Activated naive CD8-positive, alpha-beta T cell treated with anti-CD3 and anti-CD28 coated beads for 36 hours (primary cell): ENCODE measurements at regions not wholly inside any gene's neighbourhood (a gene's known extent, or its start where the extent isn't known, plus 50 kb on each side); places are given as distances from the start of the nearest gene placed in this dataset.
"Not testable (repeated sequence)": the region's sequence is repeated elsewhere in the genome, so short reads cannot be mapped to it uniquely, and the experiment has no call there.

Experiments
- DNase-seq: peaks from one replicate; pipeline ENCODE4 v3.0.0; 2021
- H3K27ac Mint-ChIP-seq: one replicate; pipeline ENCODE4 v1.8.0; 2022; ENCODE audit warnings: mild to moderate bottlenecking, moderate library complexity, mixed read lengths
- H3K27me3 Mint-ChIP-seq: one replicate; pipeline ENCODE4 v1.8.0; 2022; ENCODE audit warnings: mild to moderate bottlenecking, mixed read lengths
- H3K36me3 Mint-ChIP-seq: one replicate; pipeline ENCODE4 v1.8.0; 2021; ENCODE audit warnings: mild to moderate bottlenecking, mixed read lengths
- H3K4me1 Mint-ChIP-seq: one replicate; pipeline ENCODE4 v1.8.0; 2021; ENCODE audit warnings: mixed read lengths
- H3K4me3 Mint-ChIP-seq: one replicate; pipeline ENCODE4 v1.8.0; 2022; ENCODE audit warnings: mild to moderate bottlenecking, moderate library complexity, mixed read lengths
- H3K9me3 Mint-ChIP-seq: one replicate; pipeline ENCODE4 v1.8.0; 2022; ENCODE audit warnings: mixed read lengths

DNA sequence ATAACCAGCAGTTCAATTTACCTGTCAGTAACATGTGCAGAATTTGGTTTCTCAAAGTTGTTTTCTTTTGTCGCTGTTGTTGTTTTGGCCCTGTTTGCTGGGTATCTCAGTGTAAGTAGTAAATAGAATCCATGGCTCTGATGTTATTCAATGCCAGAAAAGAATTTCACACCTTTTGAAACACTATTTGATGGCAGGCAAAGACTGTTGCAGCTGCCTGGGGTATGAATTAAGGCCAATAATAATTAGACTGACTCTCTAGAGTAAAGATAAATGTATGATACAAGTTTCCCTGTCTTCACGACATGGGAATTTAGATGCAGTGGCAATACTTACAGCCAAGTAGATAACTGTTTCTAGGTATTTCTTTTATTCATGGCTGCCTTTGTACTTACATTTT is 281.4 kb downstream of the CD83 start:
- Mint-ChIP-seq H3K4me3 (no peak overlapping the region), H3K36me3 (no peaks in the 10 kb centered on the region), H3K27me3 (peaks cover 4% of the 10 kb centered on the region), H3K27ac (no peak overlapping the region), H3K9me3 (no peaks in the 10 kb centered on the region), H3K4me1 (no peaks in the 10 kb centered on the region)
- no peak for DNase-seq

DNA sequence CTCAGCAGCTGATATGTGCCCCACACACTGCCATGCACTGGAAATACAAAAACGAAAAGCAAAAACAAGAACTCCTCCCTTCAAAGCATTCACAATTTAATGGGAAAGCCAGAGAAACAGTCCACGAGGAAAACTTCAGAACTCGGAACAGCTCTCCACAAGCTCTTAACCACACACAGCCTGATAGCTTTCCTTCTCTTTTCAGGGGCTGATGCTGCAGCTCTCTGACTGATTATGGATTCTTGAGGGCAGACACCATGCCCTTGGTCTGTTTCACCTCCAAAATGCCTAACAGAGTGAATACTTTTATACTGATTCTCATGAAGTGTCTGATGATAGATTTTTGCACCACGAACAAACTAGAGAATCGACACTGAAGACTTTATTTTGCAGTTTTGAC is 282.1 kb downstream of the CD83 start:
- DNase-seq = no peak
- Mint-ChIP-seq H3K9me3 (no peaks in the 10 kb centered on the region), H3K27me3 (peaks cover 4% of the 10 kb centered on the region), H3K36me3 (no peaks in the 10 kb centered on the region), H3K27ac (no peak overlapping the region), H3K4me1 (no peaks in the 10 kb centered on the region), H3K4me3 (no peak overlapping the region)

- no peaks in the 10 kb centered on the region for H3K36me3 Mint-ChIP-seq
- H3K4me3 Mint-ChIP-seq = no peak overlapping the region
- no peak for DNase-seq
- peaks cover 4% of the 10 kb centered on the region for H3K27me3 Mint-ChIP-seq
- no peaks in the 10 kb centered on the region for H3K9me3 Mint-ChIP-seq
- no peaks in the 10 kb centered on the region for H3K4me1 Mint-ChIP-seq
- H3K27ac Mint-ChIP-seq = no peak overlapping the region
These were observed 283.7 kb downstream of the CD83 start for GRCh38 chr6:14401246-14401645.

DNA sequence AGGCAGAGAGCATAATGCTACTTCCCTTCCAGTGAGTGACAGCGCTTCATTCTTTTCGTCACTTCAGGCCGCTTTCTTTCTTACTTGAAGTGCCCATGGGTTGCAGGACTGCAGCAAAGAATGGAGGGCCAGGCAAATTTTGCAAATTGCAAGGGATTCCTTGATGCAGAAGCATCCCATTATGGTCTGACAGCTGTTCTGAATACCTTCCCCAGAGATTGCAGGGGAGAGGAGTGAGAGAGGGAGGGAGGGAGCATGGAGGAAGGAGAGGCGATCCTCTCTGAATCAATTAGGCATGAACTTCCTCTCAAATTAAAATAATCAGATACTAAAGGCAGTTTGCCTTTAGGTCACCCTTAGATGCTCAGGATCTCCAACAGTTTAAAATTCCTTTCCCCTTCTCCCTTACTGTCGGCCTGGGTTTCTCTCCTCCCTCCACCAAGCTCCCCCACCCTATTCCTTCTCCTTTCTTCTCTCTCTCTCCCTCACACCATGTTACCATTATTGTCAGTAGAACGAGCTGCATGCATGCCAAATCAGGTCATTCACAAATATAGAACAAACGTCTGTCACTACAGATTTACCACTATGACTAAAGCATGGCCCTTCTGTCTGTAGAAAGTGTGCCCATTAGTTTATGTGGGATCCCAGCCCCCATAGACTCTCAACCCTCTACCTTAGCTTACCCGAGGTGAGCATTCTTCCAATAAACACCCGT is 289.2 kb downstream of the CD83 start:
- DNase-seq = no peak
- Mint-ChIP-seq H3K4me3 (no peak overlapping the region), H3K27ac (no peak overlapping the region), H3K4me1 (no peaks in the 10 kb centered on the region), H3K27me3 (no peaks in the 10 kb centered on the region), H3K36me3 (no peaks in the 10 kb centered on the region), H3K9me3 (no peaks in the 10 kb centered on the region)

DNA sequence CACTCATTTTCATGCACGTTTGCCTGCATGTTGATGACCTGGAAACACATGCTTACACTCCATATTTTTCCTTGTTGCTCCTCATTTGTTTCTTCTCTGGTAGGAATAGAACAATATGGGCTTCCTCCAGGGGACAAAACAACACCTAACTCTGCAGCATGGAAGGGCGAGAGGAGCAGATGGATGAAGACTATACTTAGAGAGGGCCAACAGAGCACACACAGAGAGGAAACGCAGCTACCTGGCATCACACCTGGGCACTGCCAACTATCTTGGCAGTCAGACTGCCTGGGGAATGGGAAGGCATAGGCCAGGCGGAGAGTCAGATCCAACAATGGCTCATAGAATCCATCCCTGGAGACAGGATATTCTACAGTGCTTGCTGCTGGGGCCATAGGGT is 290.9 kb downstream of the CD83 start:
- H3K4me3 Mint-ChIP-seq = no peak overlapping the region
- no peaks in the 10 kb centered on the region for H3K9me3 Mint-ChIP-seq
- no peak for DNase-seq
- H3K4me1 Mint-ChIP-seq = no peaks in the 10 kb centered on the region
- H3K27ac Mint-ChIP-seq = no peak overlapping the region
- no peaks in the 10 kb centered on the region for H3K27me3 Mint-ChIP-seq
- no peaks in the 10 kb centered on the region for H3K36me3 Mint-ChIP-seq

GRCh38 chr6:14412026-14412425 is 294.5 kb downstream of the CD83 start:
- Mint-ChIP-seq H3K9me3 (peaks cover 3% of the 10 kb centered on the region), H3K27me3 (no peaks in the 10 kb centered on the region), H3K4me3 (no peak overlapping the region), H3K27ac (no peak overlapping the region), H3K36me3 (no peaks in the 10 kb centered on the region), H3K4me1 (no peaks in the 10 kb centered on the region)
- DNase-seq = no peak

DNA sequence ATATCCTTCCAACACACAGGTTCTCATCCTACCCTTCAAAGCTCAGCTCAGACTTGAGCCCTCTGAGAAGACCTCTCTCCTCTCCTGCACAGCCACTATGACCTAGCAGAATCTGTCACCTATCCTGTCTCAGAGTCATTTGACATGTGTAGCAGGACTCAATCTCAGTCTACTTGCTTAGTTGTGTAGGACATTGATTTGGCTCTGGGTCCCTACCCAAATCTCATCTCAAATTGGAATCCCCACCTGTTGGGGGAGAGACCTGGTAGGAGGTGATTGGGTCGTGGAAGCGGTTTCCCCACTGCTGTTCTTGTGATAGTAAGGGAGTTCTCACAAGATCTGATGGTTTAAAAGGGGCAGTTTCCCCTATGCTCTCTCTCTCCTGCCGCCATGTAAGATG is 297.9 kb downstream of the CD83 start:
- Mint-ChIP-seq H3K27ac (no peak overlapping the region), H3K4me3 (no peak overlapping the region), H3K9me3 (peaks cover 3% of the 10 kb centered on the region), H3K27me3 (no peaks in the 10 kb centered on the region), H3K36me3 (no peaks in the 10 kb centered on the region), H3K4me1 (no peaks in the 10 kb centered on the region)
- DNase-seq = no peak

GRCh38 chr6:14417377-14417776 is 299.8 kb downstream of the CD83 start:
- no peaks in the 10 kb centered on the region for H3K36me3 Mint-ChIP-seq

DNA sequence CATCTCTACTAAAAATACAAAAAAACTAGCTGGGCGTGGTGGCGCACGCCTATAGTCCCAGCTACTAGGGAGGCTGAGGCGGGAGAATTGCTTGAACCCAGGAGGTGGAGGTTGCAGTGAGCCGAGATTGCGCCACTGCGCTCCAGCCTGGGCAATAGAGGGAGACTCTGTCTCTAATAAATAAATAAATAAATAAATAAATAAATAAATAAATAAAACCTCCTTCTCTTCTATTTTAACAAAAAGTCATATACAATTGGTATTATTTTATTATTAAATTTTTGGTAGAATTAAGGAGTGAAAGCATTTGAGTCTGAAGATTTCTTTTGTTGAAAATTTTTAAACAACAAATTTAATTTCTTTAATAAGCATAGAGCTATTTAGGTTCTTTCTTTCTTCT is 301.7 kb downstream of the CD83 start:
- not testable (repeated sequence) for DNase-seq, H3K27ac Mint-ChIP-seq, H3K4me1 Mint-ChIP-seq, H3K9me3 Mint-ChIP-seq, H3K36me3 Mint-ChIP-seq, H3K27me3 Mint-ChIP-seq, H3K4me3 Mint-ChIP-seq

More at GRCh38 chr6:14417377-14417776, 299.8 kb downstream of the CD83 start:
- H3K27me3 Mint-ChIP-seq = no peaks in the 10 kb centered on the region
- H3K4me1 Mint-ChIP-seq = no peaks in the 10 kb centered on the region
- DNase-seq = no peak
- peaks cover 3% of the 10 kb centered on the region for H3K9me3 Mint-ChIP-seq
- H3K4me3 Mint-ChIP-seq = no peak overlapping the region
- no peak overlapping the region for H3K27ac Mint-ChIP-seq

DNA sequence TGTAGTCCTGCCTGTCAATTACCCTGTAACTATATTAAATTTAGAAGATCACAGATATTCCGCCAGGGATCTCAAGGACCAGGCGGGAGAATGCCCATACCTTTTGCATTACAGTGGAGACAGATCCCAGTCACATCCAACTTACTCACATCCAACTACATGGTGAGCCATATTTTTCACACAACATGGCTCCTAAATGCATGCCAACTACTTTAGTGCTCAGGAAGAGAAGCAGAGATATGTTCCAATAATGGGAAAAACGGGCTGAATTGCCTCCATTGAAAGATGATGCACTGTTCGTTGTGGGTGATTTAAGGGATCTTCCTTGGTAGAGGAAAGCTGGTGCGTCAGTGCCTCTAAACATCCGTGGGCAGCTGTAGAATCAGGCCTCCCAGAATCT is 304.5 kb downstream of the CD83 start:
- Mint-ChIP-seq H3K4me1 (peaks cover 5% of the 10 kb centered on the region), H3K4me3 (no peak overlapping the region), H3K36me3 (no peaks in the 10 kb centered on the region), H3K27me3 (no peaks in the 10 kb centered on the region), H3K27ac (no peak overlapping the region), H3K9me3 (no peaks in the 10 kb centered on the region)
- DNase-seq = no peak

DNA sequence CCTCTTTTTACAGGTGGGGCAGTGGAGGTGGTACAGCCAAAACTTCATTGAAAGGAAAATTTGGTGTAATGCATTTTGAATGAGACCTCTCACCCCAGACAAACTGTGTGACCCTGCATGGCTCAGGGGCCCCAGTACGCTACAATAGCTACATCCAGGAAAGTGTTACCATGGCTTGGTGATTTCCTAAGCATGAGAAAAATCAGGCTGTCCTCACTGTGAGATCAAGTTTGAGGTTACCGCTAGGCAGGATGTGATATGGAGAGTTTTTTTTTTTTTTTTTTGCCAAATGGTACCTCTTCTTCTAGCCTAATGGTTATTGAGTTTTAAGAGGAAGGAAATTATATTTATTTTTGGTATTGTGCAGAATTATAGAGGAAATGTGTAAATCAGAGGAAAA is 305.3 kb downstream of the CD83 start:
- no peak overlapping the region for H3K4me3 Mint-ChIP-seq
- H3K4me1 Mint-ChIP-seq = peaks cover 5% of the 10 kb centered on the region
- DNase-seq = no peak

DNA sequence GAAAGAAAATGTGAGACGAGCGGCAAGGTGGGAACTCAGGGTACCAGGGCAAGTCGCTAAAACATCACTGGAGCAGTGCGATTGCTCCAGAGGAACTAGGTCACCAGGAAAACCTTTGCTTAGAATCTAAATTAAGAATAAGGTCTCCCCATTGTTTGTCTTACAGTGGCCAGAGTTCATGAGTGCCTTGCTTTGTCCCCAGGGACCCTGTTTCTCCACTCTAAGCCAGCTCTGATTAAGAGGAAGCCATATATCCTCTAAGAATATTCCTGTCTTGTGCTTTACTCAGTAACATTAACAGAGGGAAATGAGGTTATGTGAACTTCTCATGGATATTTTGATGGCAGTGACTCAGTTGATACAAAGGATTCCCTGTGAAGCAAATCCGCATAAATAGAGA is 305.8 kb downstream of the CD83 start:
- Mint-ChIP-seq H3K36me3 (no peaks in the 10 kb centered on the region), H3K9me3 (no peaks in the 10 kb centered on the region), H3K4me1 (peaks cover 5% of the 10 kb centered on the region), H3K27me3 (no peaks in the 10 kb centered on the region), H3K27ac (no peak overlapping the region), H3K4me3 (no peak overlapping the region)
- DNase-seq = no peak

More for the DNA sequence above, 305.3 kb downstream of the CD83 start:
- H3K27ac Mint-ChIP-seq = no peak overlapping the region
- no peaks in the 10 kb centered on the region for H3K36me3 Mint-ChIP-seq
- H3K9me3 Mint-ChIP-seq = no peaks in the 10 kb centered on the region
- no peaks in the 10 kb centered on the region for H3K27me3 Mint-ChIP-seq

GRCh38 chr6:14423955-14424354 is 306.4 kb downstream of the CD83 start:
- peaks cover 5% of the 10 kb centered on the region for H3K4me1 Mint-ChIP-seq
- no peaks in the 10 kb centered on the region for H3K27me3 Mint-ChIP-seq
- H3K36me3 Mint-ChIP-seq = no peaks in the 10 kb centered on the region
- DNase-seq = no peak
- H3K4me3 Mint-ChIP-seq = no peak overlapping the region
- no peak overlapping the region for H3K27ac Mint-ChIP-seq
- H3K9me3 Mint-ChIP-seq = no peaks in the 10 kb centered on the region

DNA sequence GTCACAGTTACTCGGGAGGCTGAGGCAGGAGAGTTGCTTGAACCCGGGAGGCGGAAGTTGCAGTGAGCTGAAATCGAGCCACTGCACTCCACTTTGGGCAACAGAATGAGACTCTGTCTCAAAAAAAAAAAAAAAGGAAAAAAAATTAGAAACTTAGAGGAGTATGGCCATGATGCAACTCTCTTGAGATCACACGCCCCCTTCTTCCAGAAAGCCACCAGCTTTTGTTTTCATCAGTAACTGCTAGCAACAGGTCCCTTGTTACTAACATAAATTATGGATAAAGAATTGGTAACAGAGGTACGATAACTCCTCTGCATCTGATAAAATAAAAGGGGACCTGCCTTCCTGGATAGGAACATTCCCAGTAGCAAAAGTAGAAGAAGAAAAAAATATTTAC is 308.2 kb downstream of the CD83 start:
- no peaks in the 10 kb centered on the region for H3K27me3 Mint-ChIP-seq
- H3K36me3 Mint-ChIP-seq = no peaks in the 10 kb centered on the region
- H3K4me1 Mint-ChIP-seq = peaks cover 5% of the 10 kb centered on the region
- no peak overlapping the region for H3K4me3 Mint-ChIP-seq
- H3K9me3 Mint-ChIP-seq = no peaks in the 10 kb centered on the region
- no peak for DNase-seq
- H3K27ac Mint-ChIP-seq = no peak overlapping the region

GRCh38 chr6:14426281-14426680 is 308.7 kb downstream of the CD83 start:
- no peaks in the 10 kb centered on the region for H3K36me3 Mint-ChIP-seq
- DNase-seq = no peak
- H3K27me3 Mint-ChIP-seq = no peaks in the 10 kb centered on the region
- no peaks in the 10 kb centered on the region for H3K9me3 Mint-ChIP-seq
- H3K27ac Mint-ChIP-seq = no peak overlapping the region
- H3K4me1 Mint-ChIP-seq = peaks cover 5% of the 10 kb centered on the region
- no peak overlapping the region for H3K4me3 Mint-ChIP-seq

DNA sequence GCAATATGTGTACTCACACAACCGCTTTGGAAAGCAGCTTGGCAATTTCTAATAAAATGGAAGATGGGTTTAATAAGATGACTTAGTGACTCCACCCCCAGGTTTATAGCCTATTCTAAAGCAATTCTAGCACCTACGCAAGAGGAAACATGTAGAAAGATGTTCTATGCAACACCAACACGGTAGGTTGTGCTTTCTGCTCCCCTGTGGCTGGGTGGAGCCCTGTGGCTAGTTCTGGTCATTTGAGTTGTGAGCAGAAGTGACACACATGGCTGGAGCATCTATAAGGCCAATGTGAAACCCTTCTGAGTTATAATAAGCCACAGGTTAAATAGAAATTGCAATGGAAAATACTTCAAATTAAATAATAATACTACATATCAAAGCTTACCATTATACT is 310.7 kb downstream of the CD83 start:
- Mint-ChIP-seq H3K4me3 (no peak overlapping the region), H3K36me3 (no peaks in the 10 kb centered on the region), H3K27ac (no peak overlapping the region), H3K9me3 (no peaks in the 10 kb centered on the region), H3K27me3 (no peaks in the 10 kb centered on the region), H3K4me1 (peaks cover 5% of the 10 kb centered on the region)
- no peak for DNase-seq
